ENCODE measurements at regions not wholly inside any gene's neighbourhood (a gene's known extent, or its start where the extent isn't known, plus 50 kb on each side); places are given as distances from the start of the nearest gene placed in this dataset.

DNA sequence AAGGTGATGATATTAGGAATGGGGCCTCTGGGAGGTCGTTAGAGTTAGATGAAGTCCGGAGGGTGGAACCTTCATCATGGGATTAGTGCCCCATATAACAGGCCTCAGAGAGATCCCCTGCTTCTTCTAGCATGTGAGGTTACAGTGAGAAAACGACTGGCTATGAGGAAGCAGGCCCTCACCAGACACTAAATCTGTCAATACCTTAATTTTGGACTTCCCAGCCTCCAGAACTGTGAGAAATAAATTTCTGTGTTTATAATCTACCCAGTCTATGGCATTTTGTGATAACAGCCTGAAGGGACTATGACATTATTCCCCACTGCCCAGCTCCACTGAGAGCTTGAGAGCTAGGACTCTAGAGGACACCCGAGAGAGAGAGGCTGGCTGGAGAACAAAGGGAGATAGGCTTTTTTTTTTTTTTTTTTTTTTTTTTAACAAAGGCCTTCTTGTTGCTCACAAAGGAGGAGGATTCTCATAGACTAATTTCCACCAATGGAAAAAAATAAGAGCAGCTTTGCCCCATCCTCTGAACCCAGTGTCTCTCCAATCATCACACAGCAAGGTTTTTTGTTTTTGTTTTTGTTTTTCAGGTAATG lies 87.8 kb upstream of the EEA1 start:
- TF ChIP-seq, protein P1, sequence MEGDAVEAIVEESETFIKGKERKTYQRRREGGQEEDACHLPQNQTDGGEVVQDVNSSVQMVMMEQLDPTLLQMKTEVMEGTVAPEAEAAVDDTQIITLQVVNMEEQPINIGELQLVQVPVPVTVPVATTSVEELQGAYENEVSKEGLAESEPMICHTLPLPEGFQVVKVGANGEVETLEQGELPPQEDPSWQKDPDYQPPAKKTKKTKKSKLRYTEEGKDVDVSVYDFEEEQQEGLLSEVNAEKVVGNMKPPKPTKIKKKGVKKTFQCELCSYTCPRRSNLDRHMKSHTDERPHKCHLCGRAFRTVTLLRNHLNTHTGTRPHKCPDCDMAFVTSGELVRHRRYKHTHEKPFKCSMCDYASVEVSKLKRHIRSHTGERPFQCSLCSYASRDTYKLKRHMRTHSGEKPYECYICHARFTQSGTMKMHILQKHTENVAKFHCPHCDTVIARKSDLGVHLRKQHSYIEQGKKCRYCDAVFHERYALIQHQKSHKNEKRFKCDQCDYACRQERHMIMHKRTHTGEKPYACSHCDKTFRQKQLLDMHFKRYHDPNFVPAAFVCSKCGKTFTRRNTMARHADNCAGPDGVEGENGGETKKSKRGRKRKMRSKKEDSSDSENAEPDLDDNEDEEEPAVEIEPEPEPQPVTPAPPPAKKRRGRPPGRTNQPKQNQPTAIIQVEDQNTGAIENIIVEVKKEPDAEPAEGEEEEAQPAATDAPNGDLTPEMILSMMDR (IDR thresholded peaks at IDR 0.05), result no peak
- TF ChIP-seq POLR2A (IDR thresholded peaks at IDR 0.05) (no peak), EP300 (IDR thresholded peaks at IDR 0.05) (no peak)

Data from tibial nerve (tissue), 4 donors.